CD4-positive, alpha-beta T cell treated with Interleukin-15 for 1 hour (primary cell): ENCODE measurements at regions not wholly inside any gene's neighbourhood (a gene's known extent, or its start where the extent isn't known, plus 50 kb on each side); places are given as distances from the start of the nearest gene placed in this dataset.

Experiments used
- DNase-seq: peaks from one replicate; pipeline ENCODE4 v3.0.0-alpha.2; 2020

DNA sequence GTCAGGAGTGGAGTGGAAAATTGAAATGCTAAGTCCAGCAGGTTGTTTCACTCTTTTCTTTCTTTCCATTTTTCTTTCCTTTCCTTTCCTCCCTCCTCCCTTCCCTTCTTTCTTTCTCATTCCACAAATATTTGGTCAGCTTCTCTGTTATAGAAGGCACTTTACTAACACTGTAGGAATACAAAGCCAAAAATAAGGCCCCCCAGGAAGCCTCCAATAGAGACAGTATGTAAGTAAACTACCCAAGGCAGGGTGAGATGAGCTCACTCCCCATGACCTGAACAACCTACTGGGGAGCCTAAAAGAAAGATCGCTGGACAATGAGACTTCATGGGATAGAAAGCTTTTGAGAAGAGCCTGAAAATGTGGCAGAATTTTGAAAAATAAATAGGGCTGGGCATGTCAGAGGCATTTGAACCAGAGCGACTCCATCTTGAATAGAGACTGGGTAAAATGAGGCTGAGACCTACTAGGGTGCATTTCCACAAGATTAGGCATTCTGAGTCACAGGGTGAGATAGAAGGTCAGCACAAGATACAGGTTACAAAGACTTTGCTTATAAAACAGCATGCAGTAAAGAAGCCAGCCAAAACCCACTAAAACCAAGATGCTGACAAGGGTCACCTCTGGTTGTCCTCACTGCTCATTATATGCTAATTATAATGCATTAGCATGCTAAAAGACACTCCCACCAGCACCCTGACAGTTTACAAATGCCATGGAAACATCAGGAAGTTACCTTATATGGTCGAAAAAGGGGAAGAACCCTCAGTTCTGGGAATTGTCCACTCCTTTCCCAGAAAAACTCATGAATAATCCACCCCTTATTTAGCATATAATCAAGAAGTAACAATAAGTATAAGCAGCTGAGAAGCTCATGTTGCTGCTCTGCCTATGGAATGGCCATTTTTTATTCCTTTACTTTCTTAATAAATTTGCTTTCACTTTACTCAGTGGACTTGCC, 158.9 kb upstream of the EGFLAM start:
- no peak for DNase-seq

DNA sequence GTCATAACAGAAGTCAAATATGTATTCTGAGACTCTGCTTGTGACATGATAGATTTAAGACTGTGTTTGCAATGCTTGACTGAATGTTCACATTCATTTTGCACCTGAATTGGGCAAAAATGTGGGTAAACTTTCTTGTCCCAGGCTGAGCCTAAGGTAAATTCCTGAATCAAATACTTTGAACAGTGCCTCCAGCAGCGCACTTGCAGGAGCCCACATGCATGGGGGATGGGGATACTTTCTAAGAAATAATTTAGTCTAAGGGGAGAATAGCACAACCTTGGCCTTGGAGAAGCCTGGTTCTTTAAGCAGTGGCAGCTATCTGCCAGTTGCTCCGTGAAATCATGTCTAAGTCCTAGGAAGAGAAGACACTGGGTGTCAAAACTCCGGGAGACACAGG, 163.5 kb upstream of the EGFLAM start:
- no peak for DNase-seq

DNA sequence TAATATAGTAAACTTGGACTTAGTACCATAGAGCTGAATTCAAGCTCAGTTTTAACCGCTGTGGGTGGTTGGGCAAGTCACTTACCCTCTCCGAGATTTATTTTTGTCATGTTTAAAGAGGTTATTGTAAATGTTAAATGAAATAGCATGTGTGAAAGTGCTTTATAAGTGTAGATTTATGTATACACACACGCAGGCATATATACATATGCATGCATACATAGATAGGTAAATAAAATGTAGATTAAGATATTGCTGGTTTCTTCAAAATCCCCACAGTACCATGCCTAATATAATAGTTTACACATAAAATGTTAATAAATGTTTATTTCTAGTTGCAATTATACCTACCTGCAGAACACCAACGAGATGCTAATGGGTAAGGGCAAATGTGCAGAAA, 164.5 kb upstream of the EGFLAM start:
- no peak for DNase-seq

DNA sequence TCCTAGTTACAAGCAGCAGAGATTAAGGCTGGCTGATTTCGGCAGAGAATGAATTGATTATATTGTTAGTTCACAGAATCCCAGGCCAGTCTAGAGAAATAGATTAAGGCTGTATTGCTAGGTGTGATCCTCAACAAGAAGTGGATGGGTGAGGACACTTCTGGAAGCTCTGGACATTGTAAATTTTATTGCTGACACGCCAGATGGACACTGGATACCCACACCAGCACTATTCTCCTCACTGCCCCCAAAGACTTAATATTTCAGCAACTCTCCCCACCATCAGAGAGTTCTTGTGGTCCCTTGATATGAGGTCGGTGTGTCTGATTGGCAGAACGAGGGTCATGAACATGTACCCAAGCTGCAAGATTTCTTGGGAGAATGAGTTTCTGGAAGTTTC, 171.6 kb upstream of the EGFLAM start:
- DNase-seq, result no peak

DNA sequence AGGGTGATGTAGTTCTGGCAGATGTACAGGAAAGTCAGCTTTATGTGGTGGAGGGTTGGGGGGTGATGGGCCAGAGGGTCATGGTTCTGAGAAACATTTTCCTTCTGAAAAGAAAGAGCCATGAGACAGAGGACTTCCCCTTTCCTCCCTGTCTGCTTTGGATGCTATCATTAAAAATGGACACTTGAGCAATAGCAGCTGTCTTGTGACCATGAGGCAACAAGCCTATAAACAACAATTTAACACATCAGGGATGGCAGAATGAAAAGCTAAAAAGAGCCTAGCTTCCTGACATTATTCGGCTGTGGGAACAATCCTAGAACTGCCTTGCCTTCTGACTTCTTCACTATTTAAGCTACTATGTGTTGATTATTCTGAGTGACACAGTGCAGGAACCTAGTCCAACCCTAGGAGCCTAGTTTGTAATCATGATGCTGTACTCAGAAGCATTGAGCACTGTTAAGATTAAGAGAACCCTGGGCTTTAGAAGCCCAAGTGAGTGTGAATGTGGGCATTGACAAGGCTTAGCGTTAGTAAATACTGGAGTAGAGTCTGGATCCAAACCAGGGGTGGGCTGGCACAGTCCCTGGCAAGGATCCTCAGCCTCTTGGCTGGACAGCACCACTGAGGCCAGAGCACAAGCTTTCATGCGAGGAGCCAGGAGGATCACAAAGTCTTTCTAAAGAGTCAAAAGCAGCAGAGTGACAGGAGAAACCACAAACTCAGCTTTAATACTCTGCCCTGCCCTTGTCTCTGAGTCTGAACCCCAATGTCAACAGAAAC, 178.5 kb upstream of the EGFLAM start:
- no peak for DNase-seq

DNA sequence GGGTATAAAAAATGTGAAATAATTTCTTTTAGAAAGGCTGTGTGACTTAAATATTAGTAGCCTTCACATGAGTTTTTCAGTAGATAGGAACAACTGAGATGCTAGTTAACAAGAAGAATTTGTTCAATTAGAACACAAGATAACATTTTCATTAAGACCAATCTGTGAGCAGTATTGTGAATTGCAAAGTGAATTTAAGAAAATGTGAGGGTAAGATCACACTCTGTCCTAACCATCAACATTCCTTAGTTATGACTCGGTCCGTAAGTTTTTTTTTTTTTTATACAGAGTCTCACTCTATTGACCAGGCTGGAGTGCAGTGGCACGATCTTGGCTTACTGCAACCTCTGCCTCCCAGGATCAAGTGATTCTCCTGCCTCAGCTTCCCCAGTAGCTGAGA, 180.2 kb upstream of the EGFLAM start:
- no peak for DNase-seq

DNA sequence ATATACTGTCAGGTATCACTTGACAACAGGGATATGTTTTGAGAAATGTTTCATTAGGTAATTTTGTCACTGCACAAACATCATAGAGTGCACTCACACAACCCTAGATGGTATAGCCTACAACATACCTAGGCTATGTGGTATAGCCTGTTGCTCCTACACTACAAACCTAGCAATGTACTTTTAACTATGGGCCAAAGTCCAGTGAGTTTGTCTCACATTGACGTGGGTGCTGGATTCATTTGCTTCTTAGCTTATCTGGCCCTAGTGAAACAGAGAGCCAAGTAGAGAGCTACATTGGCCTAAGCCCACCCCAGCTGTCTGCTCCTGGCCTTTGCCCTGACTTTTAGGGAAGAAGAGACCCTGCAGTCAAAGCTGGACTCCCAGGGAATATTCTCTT, 180.7 kb upstream of the EGFLAM start:
- no peak for DNase-seq

DNA sequence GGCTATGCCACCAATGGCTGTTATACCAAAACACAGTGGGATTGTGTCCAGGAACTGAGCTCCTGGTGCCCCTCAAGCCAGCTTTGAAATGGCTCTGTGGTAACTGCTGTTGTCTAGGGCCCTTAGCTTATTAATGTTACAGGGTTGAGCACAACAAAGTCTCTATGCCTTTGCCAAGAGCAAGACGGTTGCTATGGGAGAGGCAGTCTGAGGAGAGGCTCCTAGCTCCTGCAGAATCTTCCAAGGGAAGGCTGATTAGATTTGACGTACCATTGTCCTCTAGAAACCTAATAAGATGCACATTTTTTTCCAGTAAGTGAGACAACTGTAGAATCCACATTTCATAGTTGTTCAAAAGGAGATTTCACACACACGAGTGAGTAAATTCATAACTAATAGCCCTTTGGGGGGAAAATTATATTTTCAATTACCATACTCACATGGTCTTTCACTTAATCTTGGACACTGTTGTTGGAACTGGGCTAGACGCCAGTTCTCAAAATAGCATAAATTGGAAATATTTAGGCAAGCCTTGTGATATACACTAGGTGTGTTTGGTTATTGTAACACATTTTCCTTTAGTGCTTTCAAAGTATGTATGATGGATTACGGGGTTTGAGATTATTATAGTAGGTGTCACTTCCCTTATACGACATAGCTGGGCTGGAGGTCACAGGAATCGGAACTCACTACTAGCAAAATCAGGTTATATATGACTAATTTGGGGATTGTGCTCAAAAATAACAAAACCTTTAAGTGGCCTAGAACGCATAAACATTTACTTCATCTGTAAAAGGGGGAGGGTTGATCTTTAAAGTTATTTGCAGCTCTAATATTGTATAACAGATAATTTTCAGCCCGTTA, 186.3 kb upstream of the EGFLAM start:
- no peak for DNase-seq

DNA sequence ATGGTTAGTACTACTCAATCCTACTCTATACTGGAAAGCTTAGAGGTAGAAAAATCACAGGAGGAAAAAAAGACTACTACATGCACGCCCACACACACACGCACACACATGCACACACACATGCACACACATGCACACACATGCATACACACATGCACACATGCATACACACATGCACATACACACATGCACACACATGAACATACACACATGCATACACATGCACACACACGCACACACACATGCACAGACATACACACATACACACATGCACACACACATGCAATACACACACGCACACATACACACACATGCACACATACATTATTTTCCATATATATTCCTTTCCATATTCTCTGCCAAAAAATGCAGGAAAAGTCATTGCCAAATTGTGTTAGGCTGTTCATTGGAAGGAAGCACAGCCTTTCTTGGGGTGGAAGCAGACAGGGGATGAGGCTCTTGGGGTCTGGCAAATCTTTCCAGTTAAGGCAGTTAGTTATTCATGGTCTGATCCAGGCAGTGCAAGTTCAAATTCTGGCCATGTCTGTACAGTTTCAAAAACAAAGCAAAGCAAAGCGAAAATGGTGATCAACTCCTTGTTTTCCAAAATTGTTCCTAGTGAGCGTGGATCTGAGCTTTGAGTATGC, 187.9 kb upstream of the EGFLAM start:
- no peak for DNase-seq

DNA sequence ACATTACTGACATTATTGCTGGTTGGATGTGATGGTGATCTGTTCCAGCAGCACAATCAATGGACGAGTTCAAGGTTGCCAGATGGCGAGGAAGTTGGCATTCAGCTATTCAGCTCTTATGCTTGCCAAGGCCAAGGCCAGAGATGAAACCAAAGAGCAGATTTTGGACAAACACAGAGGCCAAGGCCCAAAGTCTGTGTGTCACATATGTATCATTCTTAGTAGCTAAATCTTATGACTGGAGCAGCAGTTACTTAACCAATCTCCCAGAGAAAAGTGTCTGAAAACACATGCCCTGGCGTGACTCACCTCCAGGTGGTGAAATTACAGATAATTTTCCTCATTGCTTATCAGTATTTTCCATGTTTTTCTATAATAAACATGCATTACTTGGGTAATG, 189.0 kb upstream of the EGFLAM start:
- no peak for DNase-seq

DNA sequence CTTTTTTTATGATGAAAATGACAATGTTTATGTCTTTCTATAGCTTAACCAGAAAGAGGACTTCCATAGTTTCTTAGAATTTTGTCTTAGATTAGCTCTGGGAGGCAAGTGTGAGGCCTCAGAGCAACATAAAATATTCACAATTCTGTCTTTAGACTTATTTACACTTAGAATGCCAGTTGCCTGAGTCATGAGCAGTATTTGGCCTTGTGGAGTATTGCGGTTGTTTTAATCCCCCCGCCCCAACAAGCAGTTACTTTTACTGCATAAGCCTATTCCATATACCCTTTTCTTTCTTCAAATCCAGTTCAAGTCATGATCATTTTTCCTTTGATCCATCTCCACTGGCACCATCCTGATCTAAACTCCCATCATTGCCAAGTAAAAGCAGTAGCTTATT, 198.0 kb upstream of the EGFLAM start:
- no peak for DNase-seq

DNA sequence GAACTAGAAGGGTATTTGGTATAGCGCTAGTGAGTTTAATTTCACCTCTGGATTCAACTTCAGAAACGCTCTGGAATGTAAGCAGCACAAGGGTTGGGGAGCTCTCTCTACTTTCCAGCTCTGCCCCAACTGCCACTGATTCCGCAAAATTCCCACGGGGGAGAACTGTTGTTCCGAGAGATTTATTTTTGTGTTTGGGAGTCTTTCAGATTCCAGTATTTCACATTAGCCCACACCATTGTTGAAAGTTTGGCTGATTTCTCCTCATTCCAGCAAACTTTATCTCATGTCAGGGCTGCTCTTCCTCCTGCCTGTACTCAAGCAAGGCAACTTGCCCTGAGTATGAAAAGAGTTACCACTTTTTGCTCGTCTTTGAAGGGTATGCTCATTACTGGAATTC, 198.5 kb upstream of the EGFLAM start:
- DNase-seq, result no peak

DNA sequence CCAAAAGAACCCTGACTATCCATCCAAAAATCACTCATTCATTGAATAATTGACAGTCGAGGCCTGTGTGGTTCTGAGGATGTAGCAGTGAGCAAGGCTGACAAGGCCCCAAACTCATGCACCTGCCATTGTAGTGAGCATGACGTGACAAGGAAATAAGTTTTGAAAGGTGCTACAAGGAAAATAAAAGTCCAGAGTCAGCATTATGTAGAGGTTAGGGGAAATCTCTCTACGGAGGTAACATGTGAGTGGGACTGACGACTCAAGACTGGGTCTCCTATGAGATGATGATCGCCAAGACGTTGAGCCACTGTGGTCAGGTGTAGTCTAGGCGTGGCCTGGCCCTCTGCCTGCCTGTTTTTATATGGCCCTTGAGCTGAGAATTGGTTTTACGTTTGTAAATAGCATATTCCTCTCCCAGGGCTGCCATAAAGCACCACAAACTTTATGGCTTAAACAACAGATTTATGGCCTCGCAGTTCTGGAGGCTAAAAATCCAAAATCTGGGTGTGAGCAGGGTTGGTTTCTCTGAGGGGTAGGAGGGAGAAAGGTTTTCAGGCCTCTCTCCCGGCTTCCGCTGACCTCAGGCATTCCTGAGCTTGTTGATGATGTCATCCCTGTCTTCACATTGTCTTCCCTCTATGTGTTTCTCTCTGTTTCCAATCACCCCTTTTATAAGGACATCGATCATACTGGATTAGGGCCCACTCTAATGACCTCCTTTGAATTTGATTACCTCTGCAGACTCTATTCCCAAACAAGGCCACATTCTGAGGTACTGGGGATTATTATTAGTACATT, 206.4 kb upstream of the EGFLAM start:
- no peak for DNase-seq

DNA sequence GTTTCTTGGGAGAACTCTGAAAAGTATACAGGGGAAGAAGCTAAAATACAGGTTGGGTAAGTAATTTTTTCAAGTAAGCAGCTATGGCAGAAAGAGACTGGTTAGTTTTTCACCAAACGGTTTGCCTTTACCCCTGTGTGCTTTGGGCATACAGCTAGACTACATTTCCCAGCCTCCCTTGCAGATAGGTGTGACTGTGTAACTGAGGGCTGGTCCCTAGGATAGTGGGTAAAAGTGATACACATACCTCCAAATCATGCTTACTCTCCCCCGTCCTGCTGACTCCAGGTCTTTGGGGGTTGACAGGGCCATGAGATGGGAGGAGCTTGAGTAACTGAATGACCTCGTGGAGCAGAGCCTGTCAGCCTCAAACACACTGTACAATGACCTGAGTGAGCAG, 208.6 kb upstream of the GDNF start:
- DNase-seq, result no peak

DNA sequence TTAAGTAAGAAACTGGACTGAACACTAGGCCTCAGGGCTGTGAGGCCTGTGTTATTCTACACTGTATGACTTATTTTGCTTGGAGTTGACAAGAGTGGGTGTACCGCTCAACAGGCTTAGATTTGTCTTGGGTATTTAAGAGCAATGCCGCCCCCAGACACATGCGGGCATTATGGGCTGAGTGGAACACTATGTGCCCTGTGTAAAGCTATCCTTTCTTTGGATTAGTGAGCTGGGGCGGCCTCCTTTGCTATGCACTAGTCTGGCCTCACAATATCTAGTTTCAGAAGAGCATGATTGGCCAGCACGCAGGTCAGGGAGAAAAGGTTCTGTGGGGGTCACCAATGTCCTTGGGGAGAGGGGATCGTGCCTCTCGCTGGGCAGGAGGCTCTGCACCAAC, 206.3 kb upstream of the GDNF start:
- DNase-seq, result no peak

DNA sequence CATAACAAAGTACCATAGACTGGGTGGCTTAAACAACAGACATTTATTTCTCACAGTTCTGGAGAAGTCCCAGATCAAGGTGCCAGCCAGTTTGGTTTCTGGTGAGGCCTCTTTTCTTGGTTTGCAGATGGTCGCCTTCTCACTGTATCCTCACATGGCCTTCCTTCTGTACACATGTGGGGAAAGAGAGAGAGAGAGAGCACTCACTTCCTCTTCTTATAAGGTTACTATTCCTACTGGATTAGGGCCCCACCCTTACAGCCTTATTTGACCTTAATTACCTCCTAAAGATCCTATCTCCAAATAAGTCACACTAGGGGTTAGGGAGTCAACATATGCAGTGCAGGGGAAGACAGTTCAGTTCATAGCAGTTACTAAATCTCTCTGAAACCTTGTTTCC, 205.6 kb upstream of the GDNF start:
- DNase-seq, result no peak

DNA sequence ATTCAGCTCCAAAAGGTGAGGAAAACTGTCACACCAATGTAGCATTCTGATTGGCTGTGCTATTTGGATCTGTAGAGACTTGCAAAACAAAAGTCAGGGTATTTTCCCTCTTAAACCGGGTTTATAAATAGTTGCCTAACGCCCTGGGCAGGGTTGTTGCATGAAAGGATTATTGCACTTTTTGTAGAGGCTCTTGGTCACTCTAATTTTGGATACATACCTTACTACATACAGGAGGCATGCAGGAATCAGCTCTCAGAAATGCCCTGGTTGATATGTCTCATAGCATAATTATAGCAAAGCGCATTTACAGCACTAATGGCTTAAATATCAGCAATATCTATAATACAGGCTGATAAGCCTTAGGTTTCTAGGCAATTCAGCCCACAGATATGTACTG, 200.0 kb upstream of the GDNF start:
- DNase-seq, result no peak

DNA sequence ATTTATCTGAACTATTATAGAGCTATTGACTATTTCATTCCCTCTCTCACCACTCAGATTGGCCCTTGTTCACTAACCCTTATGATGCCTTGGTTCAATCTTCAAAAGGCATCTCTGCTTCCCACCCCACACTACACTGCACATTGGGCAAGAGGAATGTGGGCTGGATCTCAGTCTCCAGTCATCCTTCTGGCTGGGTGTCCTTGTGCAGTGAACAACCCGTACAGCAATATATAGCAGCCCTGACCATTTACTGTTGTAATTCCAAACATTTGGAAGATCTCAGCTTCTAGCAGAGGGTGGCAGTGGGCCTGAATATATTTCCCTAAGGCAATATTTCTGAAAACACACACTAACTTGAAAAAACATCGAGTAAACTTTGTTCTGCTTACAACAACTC, 199.2 kb upstream of the GDNF start:
- DNase-seq, result no peak

DNA sequence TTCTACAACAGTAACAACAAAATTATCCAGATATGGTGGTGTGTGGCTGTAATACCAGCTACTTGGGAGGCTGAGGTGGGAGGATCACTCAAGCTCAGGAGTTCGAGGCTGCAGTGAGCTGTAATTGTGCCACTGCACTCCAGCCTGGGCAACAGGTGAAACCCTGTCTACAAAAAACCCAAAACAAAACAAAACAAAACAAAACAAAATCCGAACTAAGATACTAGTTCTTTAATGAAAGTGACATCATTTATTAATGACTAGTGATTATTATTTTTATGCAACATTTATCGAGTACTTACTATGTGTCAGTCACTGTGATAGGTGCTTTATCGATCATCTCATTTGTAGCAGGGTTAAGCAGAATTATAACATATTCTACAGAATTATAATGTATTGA, 196.9 kb upstream of the GDNF start:
- DNase-seq, result no peak

DNA sequence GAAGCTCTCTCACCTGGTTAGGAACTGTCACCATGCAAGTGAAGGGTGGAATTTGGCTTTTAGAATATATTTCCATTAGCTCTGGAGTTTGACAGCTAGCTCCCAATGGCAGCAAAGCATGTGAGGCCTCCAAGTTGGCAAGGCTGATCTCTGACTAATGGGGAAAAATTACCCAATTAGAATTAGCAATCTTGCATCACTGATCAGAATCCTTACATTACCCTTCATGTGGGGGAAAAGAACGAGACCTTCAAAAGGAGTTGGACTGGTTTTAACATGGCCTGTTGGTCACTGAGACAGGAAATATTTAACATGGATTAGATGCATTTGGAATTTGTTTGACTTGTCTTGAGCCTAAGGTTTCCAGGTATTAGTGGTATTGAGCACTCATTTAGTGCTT, 192.3 kb upstream of the GDNF start:
- no peak for DNase-seq

DNA sequence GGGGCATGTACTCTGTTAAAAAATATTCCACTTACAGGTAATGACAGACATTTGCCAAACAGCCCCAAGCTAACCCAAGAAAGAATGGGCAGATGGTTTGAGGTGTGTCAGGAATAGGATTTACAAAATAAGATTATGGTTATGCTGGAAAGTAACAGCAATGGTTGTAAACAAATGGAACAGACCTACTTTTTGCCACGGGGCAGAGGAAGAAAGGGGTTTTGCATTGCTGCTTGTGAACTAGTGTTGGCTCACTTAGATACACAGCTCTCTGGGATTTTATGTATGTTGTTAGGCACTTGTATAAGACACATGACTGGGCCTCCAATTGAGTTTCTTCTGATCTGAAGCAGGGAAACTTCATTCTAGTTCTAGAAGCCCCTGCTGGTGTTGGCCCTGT, 191.5 kb upstream of the GDNF start:
- DNase-seq, result no peak
